CD14-positive monocyte (primary cell): ENCODE measurements at regions not wholly inside any gene's neighbourhood (a gene's known extent, or its start where the extent isn't known, plus 50 kb on each side); places are given as distances from the start of the nearest gene placed in this dataset.

ENCODE experiments used
- DNase-seq, 3 donors: peaks; one replicate each; pipeline ENCODE4 v3.0.0-alpha.2; 2011 to 2022
- H2AFZ ChIP-seq: 2 replicates; pipeline ENCODE4 v1.6.0; 2012; ENCODE audit warnings: mild to moderate bottlenecking, low read depth, low read length, inconsistent platforms; ENCODE audit not compliant: insufficient read depth, poor library complexity, severe bottlenecking
- H3K27ac ChIP-seq, 2 donors: 1 replicate in 1 of 2; 2 replicates in 1 of 2; pipeline ENCODE4 v1.5.1; 2012 to 2013; ENCODE audit warnings: low read length in 2 of 2, control low read depth in 1 of 2, inconsistent platforms in 1 of 2, low read depth in 1 of 2, mild to moderate bottlenecking in 1 of 2
- H3K27me3 ChIP-seq, 2 donors: one replicate each; pipeline versions ENCODE4 v1.6.0 to v1.6.1; 2011 to 2013; ENCODE audit warnings: low read length in 2 of 2; ENCODE audit not compliant: control insufficient read depth in 2 of 2, insufficient read depth in 2 of 2
- H3K36me3 ChIP-seq, 2 donors: replicated peaks in 1 of 2; 1 replicate in 1 of 2; 2 replicates in 1 of 2; pipeline versions ENCODE4 v1.5.1 to v1.6.1; 2012 to 2013; ENCODE audit warnings: low read length in 2 of 2, control low read depth in 1 of 2, inconsistent platforms in 1 of 2, mild to moderate bottlenecking in 1 of 2; ENCODE audit not compliant: insufficient read depth in 2 of 2, control insufficient read depth in 1 of 2
- H3K4me1 ChIP-seq, 2 donors: 1 replicate in 1 of 2; 2 replicates in 1 of 2; pipeline versions ENCODE4 v1.5.1 to v1.6.1; 2012 to 2013; ENCODE audit warnings: low read length in 2 of 2, control low read depth in 1 of 2, inconsistent platforms in 1 of 2, mild to moderate bottlenecking in 1 of 2, moderate library complexity in 1 of 2; ENCODE audit not compliant: insufficient read depth in 2 of 2, control insufficient read depth in 1 of 2
- H3K4me2 ChIP-seq: replicated peaks from 2 replicates; pipeline ENCODE3; 2012; ENCODE audit warnings: low read length, moderate library complexity, mild to moderate bottlenecking; ENCODE audit not compliant: poor library complexity, severe bottlenecking; ENCODE audit errors: extremely low read depth
- H3K4me3 ChIP-seq, 3 experiments: fragments of 200-600 bp in 1 of 3; sonication (generic) in 1 of 3; replicated peaks in 1 of 3; 1 replicate in 2 of 3; 2 replicates in 1 of 3; pipeline ENCODE4 v1.5.1; 2011 to 2013; ENCODE audit warnings: low read length in 3 of 3, mild to moderate bottlenecking in 3 of 3, control low read depth in 2 of 3, low read depth in 2 of 3, inconsistent platforms in 1 of 3, moderate library complexity in 1 of 3
- H3K79me2 ChIP-seq: 2 replicates; pipeline ENCODE4 v1.6.0; 2012; ENCODE audit warnings: mild to moderate bottlenecking, control low read depth, inconsistent platforms, low read length, moderate library complexity; ENCODE audit not compliant: insufficient read depth
- H3K9ac ChIP-seq: 2 replicates; pipeline ENCODE4 v1.6.0; 2017; ENCODE audit warnings: low read length, mild to moderate bottlenecking; ENCODE audit not compliant: insufficient read depth, poor library complexity, severe bottlenecking
- H3K9me3 ChIP-seq, 2 donors: replicated peaks in 1 of 2; 1 replicate in 1 of 2; 2 replicates in 1 of 2; pipeline versions ENCODE4 v1.5.1 to v1.6.1; 2012 to 2013; ENCODE audit warnings: low read length in 2 of 2, control low read depth in 1 of 2; ENCODE audit not compliant: control insufficient read depth in 1 of 2, insufficient read depth in 1 of 2
- H4K20me1 ChIP-seq: 2 replicates; pipeline ENCODE4 v1.6.0; 2012; ENCODE audit warnings: mild to moderate bottlenecking, low read length, control low read depth, moderate library complexity; ENCODE audit not compliant: insufficient read depth
- H3K27ac Mint-ChIP-seq, 7 donors: one replicate each; pipeline ENCODE4 v1.8.0; 2020; ENCODE audit warnings: mild to moderate bottlenecking in 7 of 7, mixed read lengths in 7 of 7, moderate library complexity in 6 of 7, inconsistent platforms in 2 of 7
- H3K27me3 Mint-ChIP-seq, 3 donors: one replicate each; pipeline ENCODE4 v1.8.0; 2021 to 2022; ENCODE audit warnings: low read depth in 3 of 3, mild to moderate bottlenecking in 3 of 3, mixed read lengths in 3 of 3, moderate library complexity in 3 of 3, inconsistent platforms in 1 of 3
- H3K36me3 Mint-ChIP-seq, 2 donors: one replicate each; pipeline ENCODE4 v1.8.0; 2020; ENCODE audit warnings: mixed read lengths in 2 of 2, inconsistent platforms in 1 of 2, mild to moderate bottlenecking in 1 of 2
- H3K4me1 Mint-ChIP-seq: one replicate; pipeline ENCODE4 v1.8.0; 2020; ENCODE audit warnings: mild to moderate bottlenecking, mixed read lengths
- H3K4me3 Mint-ChIP-seq, 2 donors: one replicate each; pipeline ENCODE4 v1.8.0; 2020; ENCODE audit warnings: mild to moderate bottlenecking in 2 of 2, mixed read lengths in 2 of 2, moderate library complexity in 1 of 2
- H3K9me3 Mint-ChIP-seq, 7 donors: one replicate each; pipeline ENCODE4 v1.8.0; 2020 to 2022; ENCODE audit warnings: mixed read lengths in 7 of 7, mild to moderate bottlenecking in 6 of 7, moderate library complexity in 6 of 7, inconsistent platforms in 2 of 7
- WGBS: methylation state at CpG from one replicate; pipeline ENCODE4 v1.1.5; 2013; ENCODE audit warnings: missing lambda C conversion rate; ENCODE audit not compliant: insufficient coverage; 5-methylcytosine and 5-hydroxymethylcytosine counted together
- intact Hi-C, 2 donors: fragments of 100-400 bp; cut with micrococcal nuclease; formaldehyde crosslinking; loops; one replicate each; pipeline versions ENCODE4 v1.15.0 to v1.15.1; 2023
- TF ChIP-seq, protein P1 (sequence below): fragments of 200-600 bp; IDR thresholded peaks from one replicate; pipeline ENCODE4 v1.8.0; 2022; ENCODE audit warnings: antibody characterized with exemption, mild to moderate bottlenecking

DNA sequence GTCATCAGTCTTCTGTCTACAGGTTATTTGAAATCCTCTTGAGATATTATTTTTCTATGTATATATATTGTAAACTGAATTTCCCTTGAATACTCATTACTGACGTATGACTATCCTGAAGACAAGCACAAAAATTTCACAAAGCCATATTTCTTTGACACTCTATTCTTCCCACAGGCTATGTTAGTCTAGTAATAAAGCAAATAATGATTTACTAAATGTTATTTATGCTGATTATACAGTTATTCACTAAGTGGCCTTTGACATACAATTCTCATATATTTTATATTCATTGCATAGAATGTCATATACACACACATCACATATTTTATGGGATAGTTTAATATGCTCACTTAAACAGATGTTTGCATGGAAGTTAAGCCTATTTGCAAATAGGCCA is 793.0 kb upstream of the GRAMD2B start:
- Mint-ChIP-seq H3K4me3 (no peak overlapping the region), H3K27me3 (no peaks in the 10 kb centered on the region), H3K4me1 (no peaks in the 10 kb centered on the region), H3K27ac (no peak overlapping the region), H3K36me3 (no peaks in the 10 kb centered on the region), H3K9me3 (peaks cover 0 to 8% (median 3%) of the 10 kb centered on the region in 7 donors)
- H4K20me1 ChIP-seq = no peaks in the 10 kb centered on the region
- no peak overlapping the region for H3K27ac ChIP-seq
- H3K9me3 ChIP-seq = no peaks in the 10 kb centered on the region
- H3K4me2 ChIP-seq = no peak overlapping the region
- no CpG with 5 or more reads among the region's 1 CpG for WGBS
- no peaks in the 10 kb centered on the region for H3K79me2 ChIP-seq
- H2AFZ ChIP-seq = no peak overlapping the region
- no peaks in the 10 kb centered on the region for H3K36me3 ChIP-seq
- H3K9ac ChIP-seq = no peak overlapping the region
- no peaks in the 10 kb centered on the region for H3K27me3 ChIP-seq
- TF ChIP-seq, protein P1, sequence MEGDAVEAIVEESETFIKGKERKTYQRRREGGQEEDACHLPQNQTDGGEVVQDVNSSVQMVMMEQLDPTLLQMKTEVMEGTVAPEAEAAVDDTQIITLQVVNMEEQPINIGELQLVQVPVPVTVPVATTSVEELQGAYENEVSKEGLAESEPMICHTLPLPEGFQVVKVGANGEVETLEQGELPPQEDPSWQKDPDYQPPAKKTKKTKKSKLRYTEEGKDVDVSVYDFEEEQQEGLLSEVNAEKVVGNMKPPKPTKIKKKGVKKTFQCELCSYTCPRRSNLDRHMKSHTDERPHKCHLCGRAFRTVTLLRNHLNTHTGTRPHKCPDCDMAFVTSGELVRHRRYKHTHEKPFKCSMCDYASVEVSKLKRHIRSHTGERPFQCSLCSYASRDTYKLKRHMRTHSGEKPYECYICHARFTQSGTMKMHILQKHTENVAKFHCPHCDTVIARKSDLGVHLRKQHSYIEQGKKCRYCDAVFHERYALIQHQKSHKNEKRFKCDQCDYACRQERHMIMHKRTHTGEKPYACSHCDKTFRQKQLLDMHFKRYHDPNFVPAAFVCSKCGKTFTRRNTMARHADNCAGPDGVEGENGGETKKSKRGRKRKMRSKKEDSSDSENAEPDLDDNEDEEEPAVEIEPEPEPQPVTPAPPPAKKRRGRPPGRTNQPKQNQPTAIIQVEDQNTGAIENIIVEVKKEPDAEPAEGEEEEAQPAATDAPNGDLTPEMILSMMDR = no peak
- no peak overlapping the region for H3K4me3 ChIP-seq
- intact Hi-C loops = no loop called here
- DNase-seq = no peak
- H3K4me1 ChIP-seq = no peaks in the 10 kb centered on the region

DNA sequence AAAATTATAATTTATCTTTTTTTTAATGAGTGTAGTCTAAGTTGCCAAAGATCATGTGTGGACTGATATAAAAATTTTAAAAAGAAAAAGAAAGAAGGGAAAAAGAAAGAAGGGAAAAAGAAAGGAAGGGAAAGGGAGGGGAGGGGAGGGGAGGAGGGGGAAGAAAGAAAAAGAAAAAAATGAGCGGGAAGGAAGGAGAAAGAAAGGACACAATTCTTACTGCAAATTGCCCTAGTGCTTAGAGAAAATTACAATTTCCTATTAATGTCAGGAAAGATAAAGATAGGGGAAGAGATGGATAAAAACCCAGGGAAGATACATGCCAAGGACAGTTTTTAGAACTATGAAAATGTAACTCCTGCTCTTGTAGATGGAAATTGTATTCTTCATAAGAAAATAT is 789.7 kb upstream of the GRAMD2B start:
- Histone ChIP-seq H3K4me1 (no peaks in the 10 kb centered on the region), H2AFZ (no peak overlapping the region), H3K4me2 (no peak overlapping the region), H3K9me3 (peaks cover 0 to 2% of the 10 kb centered on the region in 2 donors), H3K9ac (no peak overlapping the region), H3K36me3 (no peaks in the 10 kb centered on the region), H3K4me3 (no peak overlapping the region), H3K27me3 (no peaks in the 10 kb centered on the region), H3K27ac (no peak overlapping the region), H4K20me1 (no peaks in the 10 kb centered on the region), H3K79me2 (no peaks in the 10 kb centered on the region)
- no peak overlapping the region for H3K27ac Mint-ChIP-seq
- intact Hi-C loops = no loop called here
- no peak overlapping the region for H3K4me3 Mint-ChIP-seq
- peaks cover 0 to 2% (median 0%) of the 10 kb centered on the region in 3 donors for H3K27me3 Mint-ChIP-seq
- no peaks in the 10 kb centered on the region for H3K36me3 Mint-ChIP-seq
- TF ChIP-seq, protein P1 = no peak
- H3K9me3 Mint-ChIP-seq = peaks cover 0 to 8% (median 4%) of the 10 kb centered on the region in 7 donors
- no peak for DNase-seq
- WGBS = no CpG with 5 or more reads among the region's 1 CpG
- no peaks in the 10 kb centered on the region for H3K4me1 Mint-ChIP-seq
